Left lung (tissue), 4 donors: ENCODE measurements at regions not wholly inside any gene's neighbourhood (a gene's known extent, or its start where the extent isn't known, plus 50 kb on each side); places are given as distances from the start of the nearest gene placed in this dataset.

Experiments used
- ATAC-seq: fragments of 200-7000 bp; cut with Tn5 transposase; one replicate; pipeline ENCODE4 v1.9.1; 2020; ENCODE audit warnings: moderate library complexity
- DNase-seq, 4 donors: peaks; one replicate each; pipeline ENCODE4 v3.0.0-alpha.2; 2013 to 2020
- H3K27ac ChIP-seq, 2 donors: fragments of 200-600 bp; sonication (generic) in 1 of 2; one replicate each; pipeline versions ENCODE4 v1.5.0 to v1.8.0; 2020 to 2021
- H3K27me3 ChIP-seq, 2 donors: fragments of 200-600 bp; sonication (generic) in 1 of 2; one replicate each; pipeline versions ENCODE4 v1.5.0 to v1.8.0; 2020 to 2021
- H3K36me3 ChIP-seq, 2 donors: fragments of 200-600 bp; sonication (generic) in 1 of 2; one replicate each; pipeline versions ENCODE4 v1.5.0 to v1.8.0; 2020 to 2021
- H3K4me1 ChIP-seq, 2 donors: fragments of 200-600 bp; one replicate each; pipeline ENCODE4 v1.8.0; 2021
- H3K4me3 ChIP-seq, 2 donors: fragments of 200-600 bp; sonication (generic) in 1 of 2; one replicate each; pipeline versions ENCODE4 v1.5.0 to v1.8.0; 2020 to 2021; ENCODE audit warnings: mild to moderate bottlenecking in 1 of 2
- H3K9me3 ChIP-seq, 2 donors: fragments of 200-600 bp; sonication (generic) in 1 of 2; one replicate each; pipeline versions ENCODE4 v1.5.0 to v1.8.0; 2020 to 2021
- CTCF ChIP-seq, 2 donors: fragments of 200-600 bp; sonication (generic) in 1 of 2; IDR thresholded peaks; one replicate each; pipeline versions ENCODE4 v1.5.0 to v1.8.0; 2021; ENCODE audit warnings: antibody characterized with exemption in 2 of 2
- intact Hi-C, 2 donors: fragments of 100-400 bp; cut with DNase I; formaldehyde crosslinking; loops; one replicate each; pipeline versions ENCODE4 v1.11.2 to v1.14.2; 2022
- donor health status: DM: no; HTN: yes; CAD: no.
- donor health status: DM: no; HTN: no; CAD: no.

- Histone ChIP-seq H3K9me3 (no peaks in the 10 kb centered on the region), H3K36me3 (no peaks in the 10 kb centered on the region), H3K4me3 (no peak overlapping the region), H3K27me3 (no peaks in the 10 kb centered on the region), H3K27ac (no peak overlapping the region), H3K4me1 (no peaks in the 10 kb centered on the region)
- intact Hi-C loops, result no loop called here
- TF ChIP-seq CTCF (IDR thresholded peaks at IDR 0.05), result no peak
- DNase-seq (no peak), ATAC-seq (no peak)
Observed at GRCh38 chr20:52780462-52780861, 191.7 kb upstream of the TSHZ2 start.

GRCh38 chr20:52779125-52779524 is 193.0 kb upstream of the TSHZ2 start:
- Histone ChIP-seq H3K27me3 (no peaks in the 10 kb centered on the region), H3K9me3 (no peaks in the 10 kb centered on the region), H3K4me1 (no peaks in the 10 kb centered on the region), H3K4me3 (no peak overlapping the region), H3K36me3 (no peaks in the 10 kb centered on the region), H3K27ac (no peak overlapping the region)
- TF ChIP-seq CTCF (IDR thresholded peaks at IDR 0.05), result no peak
- DNase-seq, result no peak
- intact Hi-C loops, result no loop called here
- no peak for ATAC-seq

- TF ChIP-seq CTCF (IDR thresholded peaks at IDR 0.05), result no peak
Observed at GRCh38 chr20:52777171-52777570, 195.0 kb upstream of the TSHZ2 start.

GRCh38 chr20:52775786-52776185 is 196.4 kb upstream of the TSHZ2 start:
- no peak overlapping the region for H3K4me3 ChIP-seq
- no peak overlapping the region for H3K27ac ChIP-seq
- no peak for DNase-seq
- no peaks in the 10 kb centered on the region for H3K36me3 ChIP-seq
- H3K9me3 ChIP-seq, result no peaks in the 10 kb centered on the region
- no peak for ATAC-seq
- no peaks in the 10 kb centered on the region for H3K27me3 ChIP-seq
- TF ChIP-seq CTCF (IDR thresholded peaks at IDR 0.05), result no peak
- H3K4me1 ChIP-seq, result no peaks in the 10 kb centered on the region
- intact Hi-C loops, result no loop called here

More at GRCh38 chr20:52777171-52777570, 195.0 kb upstream of the TSHZ2 start:
- H3K4me1 ChIP-seq, result no peaks in the 10 kb centered on the region
- intact Hi-C loops, result no loop called here
- no peak overlapping the region for H3K27ac ChIP-seq
- no peaks in the 10 kb centered on the region for H3K27me3 ChIP-seq
- H3K36me3 ChIP-seq, result no peaks in the 10 kb centered on the region
- DNase-seq (no peak), ATAC-seq (no peak)
- H3K4me3 ChIP-seq, result no peak overlapping the region
- no peaks in the 10 kb centered on the region for H3K9me3 ChIP-seq

GRCh38 chr20:52768694-52769093 is 203.5 kb upstream of the TSHZ2 start:
- Histone ChIP-seq H3K9me3 (no peaks in the 10 kb centered on the region), H3K36me3 (no peaks in the 10 kb centered on the region), H3K4me3 (no peak overlapping the region), H3K27me3 (no peaks in the 10 kb centered on the region), H3K4me1 (no peaks in the 10 kb centered on the region), H3K27ac (no peak overlapping the region)
- ATAC-seq, result no peak
- peak in 1 of 4 donors; percentile 20 for DNase-seq
- no peak for TF ChIP-seq CTCF (IDR thresholded peaks at IDR 0.05)
- intact Hi-C loops, result no loop called here
